Nephron (organoid): ENCODE measurements at regions not wholly inside any gene's neighbourhood (a gene's known extent, or its start where the extent isn't known, plus 50 kb on each side); places are given as distances from the start of the nearest gene placed in this dataset.

Source experiments
- H3K27ac Mint-ChIP-seq, 3 experiments: 2 replicates each; pipeline ENCODE4 v1.8.0; 2020; ENCODE audit warnings: mixed read lengths in 3 of 3, mild to moderate bottlenecking in 2 of 3, moderate library complexity in 1 of 3
- H3K27me3 Mint-ChIP-seq: 2 replicates; pipeline ENCODE4 v1.8.0; 2021; ENCODE audit warnings: low read depth, mild to moderate bottlenecking, moderate library complexity, mixed read lengths
- H3K36me3 Mint-ChIP-seq: 2 replicates; pipeline ENCODE4 v1.8.0; 2020; ENCODE audit warnings: low read depth, mixed read lengths
- H3K4me1 Mint-ChIP-seq: 2 replicates; pipeline ENCODE4 v1.8.0; 2020; ENCODE audit warnings: mixed read lengths
- H3K4me3 Mint-ChIP-seq, 3 experiments: 2 replicates each; pipeline ENCODE4 v1.8.0; 2020; ENCODE audit warnings: mild to moderate bottlenecking in 3 of 3, mixed read lengths in 3 of 3, moderate library complexity in 2 of 3
- H3K9me3 Mint-ChIP-seq: 2 replicates; pipeline ENCODE4 v1.8.0; 2020; ENCODE audit warnings: mixed read lengths
- TF ChIP-seq, protein P1 (sequence below), 3 experiments: fragments of 200-600 bp; sonication (generic); IDR thresholded peaks; one replicate each; pipeline ENCODE4 v1.5.0; 2021; ENCODE audit warnings: antibody characterized with exemption in 3 of 3; ENCODE audit not compliant: unreplicated experiment in 3 of 3

DNA sequence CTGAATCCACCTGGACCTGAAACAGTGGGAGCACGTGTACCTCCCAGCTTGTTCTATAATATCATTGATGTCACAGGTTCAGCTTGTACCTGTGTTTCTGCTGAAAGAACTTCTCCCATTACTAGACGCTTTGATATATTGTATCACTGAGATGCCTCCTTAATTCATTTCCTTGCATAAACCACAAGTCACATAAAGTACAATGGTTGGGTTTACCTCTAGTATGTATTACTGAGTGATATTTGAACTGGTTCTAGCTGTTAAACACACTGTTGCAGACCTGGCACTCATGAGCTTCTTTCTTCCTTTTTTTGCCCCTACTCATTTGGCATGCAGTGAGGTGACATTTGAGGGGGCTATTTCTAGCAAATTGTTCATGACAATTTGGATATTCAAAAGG lies 106.6 kb upstream of the KLF14 start:
- Mint-ChIP-seq H3K9me3 (no peaks in the 10 kb centered on the region), H3K4me3 (no peak overlapping the region), H3K27me3 (peaks cover 11% of the 10 kb centered on the region), H3K27ac (no peak overlapping the region), H3K4me1 (peaks cover 3% of the 10 kb centered on the region), H3K36me3 (no peaks in the 10 kb centered on the region)
- TF ChIP-seq, protein P1, sequence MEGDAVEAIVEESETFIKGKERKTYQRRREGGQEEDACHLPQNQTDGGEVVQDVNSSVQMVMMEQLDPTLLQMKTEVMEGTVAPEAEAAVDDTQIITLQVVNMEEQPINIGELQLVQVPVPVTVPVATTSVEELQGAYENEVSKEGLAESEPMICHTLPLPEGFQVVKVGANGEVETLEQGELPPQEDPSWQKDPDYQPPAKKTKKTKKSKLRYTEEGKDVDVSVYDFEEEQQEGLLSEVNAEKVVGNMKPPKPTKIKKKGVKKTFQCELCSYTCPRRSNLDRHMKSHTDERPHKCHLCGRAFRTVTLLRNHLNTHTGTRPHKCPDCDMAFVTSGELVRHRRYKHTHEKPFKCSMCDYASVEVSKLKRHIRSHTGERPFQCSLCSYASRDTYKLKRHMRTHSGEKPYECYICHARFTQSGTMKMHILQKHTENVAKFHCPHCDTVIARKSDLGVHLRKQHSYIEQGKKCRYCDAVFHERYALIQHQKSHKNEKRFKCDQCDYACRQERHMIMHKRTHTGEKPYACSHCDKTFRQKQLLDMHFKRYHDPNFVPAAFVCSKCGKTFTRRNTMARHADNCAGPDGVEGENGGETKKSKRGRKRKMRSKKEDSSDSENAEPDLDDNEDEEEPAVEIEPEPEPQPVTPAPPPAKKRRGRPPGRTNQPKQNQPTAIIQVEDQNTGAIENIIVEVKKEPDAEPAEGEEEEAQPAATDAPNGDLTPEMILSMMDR (IDR thresholded peaks at IDR 0.05; ENCODE audit: unreplicated experiment in 3 of 3), result no peak

DNA sequence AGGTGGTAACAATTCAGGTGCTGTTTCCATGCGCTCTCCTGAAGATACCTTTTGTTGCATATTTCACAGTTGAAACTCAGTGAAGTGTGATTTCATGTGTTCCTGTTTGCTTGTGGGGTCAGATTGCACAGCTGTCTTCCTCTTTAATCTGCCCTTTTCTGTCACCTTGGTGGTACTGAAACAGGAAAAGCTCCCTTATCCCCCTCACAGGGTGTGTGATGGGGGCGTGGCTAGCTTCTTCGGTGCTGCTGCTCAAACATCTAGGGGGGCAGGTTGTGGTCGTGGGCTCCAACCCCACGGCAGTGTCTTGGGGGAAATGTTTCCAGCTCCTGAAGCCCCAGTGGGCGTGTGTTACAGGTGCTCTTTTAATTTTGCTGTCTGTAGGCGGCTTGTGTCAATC lies 107.4 kb upstream of the KLF14 start:
- H3K36me3 Mint-ChIP-seq, result no peaks in the 10 kb centered on the region
- H3K9me3 Mint-ChIP-seq, result no peaks in the 10 kb centered on the region
- H3K27ac Mint-ChIP-seq, result no peak overlapping the region
- H3K4me1 Mint-ChIP-seq, result peaks cover 5% of the 10 kb centered on the region
- TF ChIP-seq, protein P1 (IDR thresholded peaks at IDR 0.05; ENCODE audit: unreplicated experiment in 3 of 3), result no peak
- H3K4me3 Mint-ChIP-seq, result no peak overlapping the region
- peaks cover 6% of the 10 kb centered on the region for H3K27me3 Mint-ChIP-seq

DNA sequence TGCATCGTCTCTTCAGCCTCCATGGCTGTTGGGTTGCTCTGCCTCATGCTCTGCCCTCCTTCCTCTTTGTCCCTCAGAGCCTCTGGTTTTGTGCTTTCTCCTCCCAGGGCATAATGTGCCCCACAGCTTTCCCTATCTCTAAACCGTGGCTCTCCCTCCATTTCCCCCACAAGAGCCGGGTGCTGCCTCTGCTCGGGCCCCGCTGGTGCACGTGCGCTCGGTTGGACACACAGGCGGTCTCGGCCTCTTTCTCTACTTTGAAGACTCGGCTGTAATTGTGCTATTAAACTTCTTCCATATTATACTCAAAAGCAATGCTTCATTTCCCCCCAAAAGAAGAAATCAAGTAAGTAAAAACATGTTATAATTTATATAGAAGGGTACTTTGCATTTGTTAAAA lies 109.7 kb upstream of the KLF14 start:
- Mint-ChIP-seq H3K27me3 (peaks cover 6% of the 10 kb centered on the region), H3K4me1 (peaks cover 5% of the 10 kb centered on the region), H3K9me3 (no peaks in the 10 kb centered on the region), H3K36me3 (no peaks in the 10 kb centered on the region), H3K4me3 (no peak overlapping the region), H3K27ac (no peak overlapping the region)
- TF ChIP-seq, protein P1 (IDR thresholded peaks at IDR 0.05; ENCODE audit: unreplicated experiment in 3 of 3), result no peak

DNA sequence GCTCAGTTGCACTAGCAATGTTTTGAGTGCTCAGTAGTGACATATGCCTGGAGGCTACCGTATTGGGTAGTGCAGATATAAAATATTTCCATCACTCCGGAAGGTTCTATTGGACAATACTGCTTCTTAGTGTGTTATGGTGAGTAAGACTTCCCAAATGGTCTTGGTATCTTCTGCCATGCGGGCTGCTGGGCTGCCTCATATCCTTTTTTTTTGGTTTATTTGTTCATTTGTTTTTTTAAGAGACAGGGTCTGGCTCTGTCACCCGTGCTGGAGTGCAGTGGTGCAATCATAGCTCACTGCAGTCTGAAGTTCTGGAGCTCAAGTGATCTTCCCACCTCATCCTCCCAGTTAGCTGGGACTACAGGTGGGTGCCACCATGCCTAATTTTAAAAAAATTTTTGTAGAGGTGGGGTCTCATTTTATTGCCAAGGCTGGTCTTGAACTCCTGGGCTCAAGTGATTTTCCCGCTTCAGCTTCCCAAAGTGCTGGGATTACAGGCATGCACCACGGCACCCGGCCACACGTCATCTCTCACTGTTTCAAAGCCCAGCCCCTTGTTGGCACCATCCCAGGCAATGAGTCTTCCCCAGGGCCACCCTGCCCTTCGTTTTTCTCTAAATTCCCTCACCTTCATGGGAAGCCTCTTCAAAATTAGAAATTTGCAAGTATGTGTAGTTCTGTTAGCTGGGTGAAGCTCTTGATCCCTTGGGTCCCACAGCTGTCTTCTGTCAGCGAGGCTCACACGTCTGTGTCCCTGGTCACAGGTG lies 111.0 kb upstream of the KLF14 start:
- Mint-ChIP-seq H3K4me1 (peaks cover 5% of the 10 kb centered on the region), H3K27ac (no peak overlapping the region), H3K9me3 (no peaks in the 10 kb centered on the region), H3K36me3 (no peaks in the 10 kb centered on the region), H3K27me3 (peaks cover 6% of the 10 kb centered on the region), H3K4me3 (no peak overlapping the region)
- TF ChIP-seq, protein P1 (IDR thresholded peaks at IDR 0.05; ENCODE audit: unreplicated experiment in 3 of 3), result no peak

DNA sequence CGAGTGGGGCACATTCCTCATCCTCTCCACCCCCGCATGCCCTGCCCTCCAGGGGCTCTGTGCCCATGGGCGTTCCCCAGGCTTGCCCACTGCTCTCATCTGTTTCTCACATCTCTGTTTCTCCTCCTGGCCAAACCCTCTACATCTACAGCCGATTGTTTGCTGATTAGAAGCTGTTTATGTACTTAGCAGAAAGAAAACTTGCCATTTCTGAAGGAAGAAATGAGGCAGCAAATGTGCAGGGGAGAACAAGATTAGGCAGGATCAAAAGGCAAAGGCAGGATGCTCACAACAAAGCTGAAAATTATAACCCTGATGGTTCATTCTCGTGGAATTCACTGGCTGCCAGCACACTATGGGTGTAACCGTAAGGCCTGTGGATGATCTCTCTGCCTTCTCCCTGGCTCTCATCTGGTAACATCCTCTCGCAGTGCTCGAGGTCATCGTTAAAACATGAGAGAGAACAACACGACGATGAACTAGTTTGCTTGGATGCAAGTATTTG lies 111.6 kb upstream of the KLF14 start:
- peaks cover 5% of the 10 kb centered on the region for H3K4me1 Mint-ChIP-seq

More for the DNA sequence above, 111.6 kb upstream of the KLF14 start:
- TF ChIP-seq, protein P1 (IDR thresholded peaks at IDR 0.05; ENCODE audit: unreplicated experiment in 3 of 3), result no peak
- no peak overlapping the region for H3K4me3 Mint-ChIP-seq
- H3K36me3 Mint-ChIP-seq, result no peaks in the 10 kb centered on the region
- H3K9me3 Mint-ChIP-seq, result no peaks in the 10 kb centered on the region
- H3K27me3 Mint-ChIP-seq, result peaks cover 6% of the 10 kb centered on the region
- H3K27ac Mint-ChIP-seq, result no peak overlapping the region
